Parathyroid adenoma (tissue), 2 donors: ENCODE measurements at regions not wholly inside any gene's neighbourhood (a gene's known extent, or its start where the extent isn't known, plus 50 kb on each side); places are given as distances from the start of the nearest gene placed in this dataset.

Source experiments
- H2AFZ ChIP-seq: fragments of 300-600 bp; sonication (generic); one replicate; pipeline ENCODE4 v1.7.0; 2017; ENCODE audit warnings: antibody characterized with exemption, mild to moderate bottlenecking
- H3K27ac ChIP-seq: fragments of 300-600 bp; sonication (generic); one replicate; pipeline ENCODE4 v1.7.0; 2017
- H3K27me3 ChIP-seq: fragments of 300-600 bp; sonication (generic); one replicate; pipeline ENCODE4 v1.7.0; 2017; ENCODE audit warnings: low read length; ENCODE audit not compliant: control insufficient read depth, insufficient read depth
- H3K36me3 ChIP-seq: fragments of 300-600 bp; sonication (generic); one replicate; pipeline ENCODE4 v1.7.0; 2017; ENCODE audit warnings: low read length; ENCODE audit not compliant: control insufficient read depth, insufficient read depth
- H3K4me1 ChIP-seq: fragments of 300-600 bp; sonication (generic); one replicate; pipeline ENCODE4 v1.7.0; 2017; ENCODE audit warnings: control low read depth
- H3K4me2 ChIP-seq: fragments of 300-600 bp; sonication (generic); one replicate; pipeline ENCODE4 v1.7.0; 2017; ENCODE audit warnings: low read length
- H3K4me3 ChIP-seq: fragments of 300-600 bp; sonication (generic); one replicate; pipeline ENCODE4 v1.7.0; 2017; ENCODE audit warnings: low read depth, low read length
- H3K79me2 ChIP-seq: fragments of 300-600 bp; sonication (generic); one replicate; pipeline ENCODE4 v1.7.0; 2017; ENCODE audit warnings: control low read depth
- H3K9ac ChIP-seq: fragments of 300-600 bp; sonication (generic); one replicate; pipeline ENCODE4 v1.7.0; 2017; ENCODE audit warnings: mild to moderate bottlenecking
- H3K9me3 ChIP-seq: fragments of 300-600 bp; sonication (generic); one replicate; pipeline ENCODE4 v1.7.0; 2017; ENCODE audit warnings: low read length; ENCODE audit not compliant: control insufficient read depth
- CTCF ChIP-seq: fragments of 300-600 bp; sonication (generic); IDR thresholded peaks from one replicate; pipeline ENCODE4 v1.7.0; 2017; ENCODE audit warnings: antibody characterized with exemption, mild to moderate bottlenecking
- donor health status: primary hyperparathyroidism.

- no peaks in the 10 kb centered on the region for H3K4me1 ChIP-seq
- H3K79me2 ChIP-seq: no peaks in the 10 kb centered on the region
- no peak overlapping the region for H2AFZ ChIP-seq
- H3K36me3 ChIP-seq: no peaks in the 10 kb centered on the region
- no peak overlapping the region for H3K27ac ChIP-seq
- H3K27me3 ChIP-seq: no peaks in the 10 kb centered on the region
- TF ChIP-seq CTCF: no peak
- no peak overlapping the region for H3K4me2 ChIP-seq
- no peak overlapping the region for H3K9ac ChIP-seq
- H3K4me3 ChIP-seq: no peak overlapping the region
- H3K9me3 ChIP-seq: no peaks in the 10 kb centered on the region
Measured at GRCh38 chr11:71332046-71332445, 79.7 kb upstream of the SHANK2 start.

- Histone ChIP-seq H3K4me1 (no peaks in the 10 kb centered on the region), H3K79me2 (no peaks in the 10 kb centered on the region), H3K9me3 (no peaks in the 10 kb centered on the region), H3K9ac (no peak overlapping the region), H3K4me3 (no peak overlapping the region), H3K27me3 (no peaks in the 10 kb centered on the region), H3K4me2 (no peak overlapping the region), H3K27ac (no peak overlapping the region), H3K36me3 (no peaks in the 10 kb centered on the region), H2AFZ (no peak overlapping the region)
- no peak for TF ChIP-seq CTCF
Measured at GRCh38 chr11:71331631-71332030, 79.3 kb upstream of the SHANK2 start.

GRCh38 chr11:71330996-71331395 is 78.6 kb upstream of the SHANK2 start:
- Histone ChIP-seq H3K4me3 (no peak overlapping the region), H2AFZ (no peak overlapping the region), H3K9me3 (no peaks in the 10 kb centered on the region), H3K36me3 (no peaks in the 10 kb centered on the region), H3K27ac (no peak overlapping the region), H3K79me2 (no peaks in the 10 kb centered on the region), H3K4me1 (no peaks in the 10 kb centered on the region), H3K9ac (no peak overlapping the region), H3K4me2 (no peak overlapping the region), H3K27me3 (no peaks in the 10 kb centered on the region)
- TF ChIP-seq CTCF: no peak

- H3K4me1 ChIP-seq: no peaks in the 10 kb centered on the region
- H3K4me2 ChIP-seq: no peak overlapping the region
- no peaks in the 10 kb centered on the region for H3K36me3 ChIP-seq
- H3K4me3 ChIP-seq: no peak overlapping the region
- TF ChIP-seq CTCF: no peak
- H3K27me3 ChIP-seq: no peaks in the 10 kb centered on the region
- no peak overlapping the region for H3K27ac ChIP-seq
- H3K79me2 ChIP-seq: no peaks in the 10 kb centered on the region
- H2AFZ ChIP-seq: no peak overlapping the region
- no peaks in the 10 kb centered on the region for H3K9me3 ChIP-seq
- H3K9ac ChIP-seq: no peak overlapping the region
Measured at GRCh38 chr11:71330349-71330748, 78.0 kb upstream of the SHANK2 start.

GRCh38 chr11:71329786-71330185 is 77.4 kb upstream of the SHANK2 start:
- Histone ChIP-seq H3K4me2 (no peak overlapping the region), H3K4me3 (no peak overlapping the region), H2AFZ (no peak overlapping the region), H3K36me3 (no peaks in the 10 kb centered on the region), H3K27me3 (no peaks in the 10 kb centered on the region), H3K79me2 (no peaks in the 10 kb centered on the region), H3K9me3 (no peaks in the 10 kb centered on the region), H3K9ac (no peak overlapping the region), H3K27ac (no peak overlapping the region), H3K4me1 (no peaks in the 10 kb centered on the region)
- TF ChIP-seq CTCF: no peak
